DMS 273 treated with DMSO at 0.1 percent for 48 hours (cell line): ENCODE measurements at regions not wholly inside any gene's neighbourhood (a gene's known extent, or its start where the extent isn't known, plus 50 kb on each side); places are given as distances from the start of the nearest gene placed in this dataset.

Experiments
- DNase-seq: peaks from one replicate; lab custom pipeline; 2025; lab: John Stamatoyannopoulos, UW

DNA sequence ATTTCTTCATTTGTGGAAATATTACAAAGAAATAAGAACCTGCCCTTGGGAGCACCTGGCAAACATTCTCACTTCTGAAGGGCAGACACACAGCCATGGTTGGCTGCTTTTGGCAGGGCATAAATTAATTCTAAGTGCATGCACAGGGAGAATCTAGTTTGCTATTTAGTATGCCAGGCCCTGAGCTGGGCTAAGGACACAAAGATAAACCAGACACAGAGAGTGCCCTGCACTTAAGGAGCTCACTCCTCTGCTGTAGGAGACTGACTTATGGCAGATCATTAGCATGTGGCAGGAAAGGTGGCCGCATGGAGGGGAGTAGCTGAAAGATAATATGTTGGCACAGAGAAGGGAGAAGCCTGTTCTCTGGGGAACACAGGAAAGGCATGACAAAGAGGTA is 367.0 kb downstream of the LPIN1 start:
- DNase-seq = no peak

DNA sequence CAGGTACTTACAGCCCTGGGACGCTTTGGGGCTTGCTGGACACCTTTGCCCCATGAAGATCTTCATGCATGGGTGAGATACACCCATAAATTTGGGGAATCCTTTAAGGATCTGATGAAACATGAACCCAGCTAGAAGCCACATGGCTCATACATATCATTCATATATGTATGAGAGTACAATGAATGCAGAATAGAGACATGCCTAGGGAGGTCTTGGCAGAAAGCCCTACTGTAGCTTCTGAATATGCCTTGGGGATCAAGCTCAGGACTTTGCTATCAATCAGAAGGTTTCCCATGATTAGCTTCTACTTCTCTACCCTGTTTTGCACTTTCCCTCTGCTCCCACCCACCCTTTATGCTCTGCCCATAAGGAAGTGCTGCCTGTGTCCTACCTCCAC is 368.4 kb downstream of the LPIN1 start:
- no peak for DNase-seq

DNA sequence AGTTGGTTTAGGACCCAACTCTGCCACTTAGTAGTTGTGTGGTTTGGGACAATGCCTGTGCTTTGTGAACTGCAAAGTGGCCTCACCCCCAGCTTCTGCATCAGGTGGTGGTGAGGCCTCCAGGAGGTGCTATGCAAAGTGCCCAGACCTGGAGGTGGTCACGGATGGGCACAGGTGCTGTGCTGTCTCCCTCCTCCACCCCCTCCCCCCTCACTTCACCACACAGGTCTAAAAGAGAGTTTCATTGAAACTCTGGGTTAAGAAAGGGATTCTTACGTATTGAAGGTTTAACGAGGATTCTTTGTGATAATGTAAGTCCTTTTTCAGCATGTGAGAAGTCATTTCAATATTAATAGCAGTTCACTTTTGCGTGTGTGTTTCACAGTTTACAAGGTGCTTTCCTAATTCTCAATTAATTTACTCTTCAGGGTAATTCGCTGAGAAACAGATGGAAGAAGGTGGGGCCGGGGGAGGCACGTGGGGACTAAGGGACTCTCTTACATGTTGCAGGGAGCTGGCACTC is 369.9 kb downstream of the LPIN1 start:
- no peak for DNase-seq

DNA sequence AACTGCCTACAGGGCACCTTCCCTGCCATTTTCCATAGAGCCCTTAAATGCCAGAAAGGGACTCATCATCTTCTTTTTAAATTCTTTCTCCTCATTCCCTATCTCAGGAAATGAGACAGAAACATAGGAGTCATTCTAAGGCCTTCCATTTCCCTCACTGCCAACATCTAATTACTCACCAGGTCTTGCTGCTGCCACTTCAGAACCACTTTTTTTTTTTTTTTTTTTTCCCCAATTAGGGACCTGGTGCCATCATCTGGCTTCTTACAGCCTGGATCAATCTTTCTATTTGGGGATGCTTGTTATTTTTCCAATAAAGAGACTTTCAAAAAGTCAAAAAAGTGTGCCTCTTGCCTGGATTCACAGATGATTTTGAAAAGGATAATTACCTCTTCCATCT is 373.4 kb downstream of the LPIN1 start:
- DNase-seq = no peak

DNA sequence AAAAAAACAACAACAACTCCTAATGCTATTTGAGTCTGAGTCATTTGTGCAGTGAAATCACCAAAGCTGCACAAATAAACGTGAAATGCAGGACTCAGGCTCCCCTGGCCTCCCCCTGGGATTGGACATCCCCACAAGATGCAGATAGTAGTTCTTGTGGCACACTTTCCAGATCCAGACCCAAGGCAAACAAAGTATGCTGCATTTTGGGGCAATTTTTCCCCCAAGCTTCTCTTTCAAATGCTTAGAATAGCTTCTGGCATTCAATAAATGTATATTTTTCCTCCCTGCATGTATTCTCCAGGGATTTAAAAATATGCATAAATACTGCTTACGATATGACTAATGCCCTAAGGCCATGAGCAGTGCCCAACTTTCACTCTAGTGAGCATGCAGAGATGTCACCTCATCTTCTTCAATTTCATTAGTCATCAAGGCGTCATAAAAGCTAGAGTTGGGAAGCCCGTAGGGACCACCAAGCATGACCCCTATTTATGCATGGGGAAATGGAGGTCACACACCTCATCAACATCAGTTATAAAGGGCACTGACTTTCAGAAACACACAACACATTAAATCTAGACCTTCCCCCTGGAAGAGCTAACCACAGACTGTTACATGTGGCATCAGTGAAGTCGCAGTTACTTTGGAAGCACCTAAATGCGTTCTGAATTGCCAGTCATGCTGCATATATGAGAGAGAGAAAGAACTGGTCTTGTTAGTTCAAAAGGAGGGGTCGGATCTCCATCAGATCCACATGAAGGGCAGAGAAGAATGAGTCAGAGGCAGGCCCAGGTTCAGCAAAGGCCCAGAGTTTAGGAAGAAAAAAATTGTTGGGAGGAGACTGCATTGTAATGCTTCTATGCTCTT is 374.1 kb downstream of the LPIN1 start:
- no peak for DNase-seq

DNA sequence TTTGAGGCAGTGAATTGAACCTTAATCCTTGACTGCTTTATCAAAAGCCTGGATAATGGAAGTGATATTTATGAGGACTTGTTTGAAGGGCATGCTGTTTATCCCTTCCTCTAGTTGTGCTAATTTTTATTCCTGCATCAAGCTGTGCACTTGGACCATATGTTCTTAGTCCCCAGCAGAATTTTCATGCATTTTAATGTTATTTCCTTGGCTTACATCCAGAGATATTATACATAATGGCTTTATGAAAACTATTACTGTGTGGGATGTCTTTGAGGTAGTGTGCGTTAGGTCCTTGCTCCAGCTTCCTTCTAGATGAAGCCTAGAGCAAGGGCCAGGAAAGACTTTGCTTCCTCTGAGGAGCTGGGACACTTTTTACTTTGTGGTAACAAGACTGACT is 378.4 kb downstream of the LPIN1 start:
- no peak for DNase-seq

DNA sequence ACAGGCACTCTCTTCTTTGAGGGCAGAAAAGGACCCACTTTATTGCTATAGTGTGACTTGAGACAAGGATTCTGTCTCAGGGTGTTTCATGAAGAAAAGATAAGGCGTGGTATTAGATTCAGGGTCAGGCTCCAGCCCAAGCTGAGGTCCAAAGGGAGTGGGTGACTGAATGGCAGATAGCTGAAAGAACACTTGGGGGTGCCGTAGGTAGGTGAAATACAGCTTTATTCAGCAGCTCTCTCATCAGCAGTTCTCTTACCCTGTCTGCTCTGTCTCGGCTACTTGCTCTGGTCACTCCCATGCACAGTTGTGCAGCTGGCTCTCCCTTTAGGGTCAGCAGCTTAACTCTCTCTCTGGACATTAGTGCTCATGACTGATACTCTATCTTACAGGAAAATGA is 379.9 kb downstream of the LPIN1 start:
- no peak for DNase-seq

DNA sequence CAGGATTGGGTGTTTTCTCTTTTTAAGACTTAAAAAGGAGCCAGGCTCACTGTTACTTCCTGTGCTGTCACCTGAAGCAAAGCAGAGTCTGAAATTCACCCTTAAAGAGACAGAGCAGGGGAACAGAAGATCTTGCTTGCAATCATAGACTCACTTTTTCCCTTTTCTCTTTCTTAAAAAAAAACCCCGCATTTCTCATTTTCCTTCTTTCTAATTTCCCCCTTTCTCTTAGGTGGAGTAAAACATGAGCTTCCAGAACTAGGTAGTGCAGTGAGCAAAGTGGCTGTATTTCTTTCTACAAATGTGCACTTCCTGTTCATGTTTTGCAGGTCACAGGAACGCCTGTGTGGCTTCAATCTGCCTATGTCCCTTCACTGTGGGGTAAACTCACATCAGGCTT is 381.2 kb downstream of the LPIN1 start:
- no peak for DNase-seq

DNA sequence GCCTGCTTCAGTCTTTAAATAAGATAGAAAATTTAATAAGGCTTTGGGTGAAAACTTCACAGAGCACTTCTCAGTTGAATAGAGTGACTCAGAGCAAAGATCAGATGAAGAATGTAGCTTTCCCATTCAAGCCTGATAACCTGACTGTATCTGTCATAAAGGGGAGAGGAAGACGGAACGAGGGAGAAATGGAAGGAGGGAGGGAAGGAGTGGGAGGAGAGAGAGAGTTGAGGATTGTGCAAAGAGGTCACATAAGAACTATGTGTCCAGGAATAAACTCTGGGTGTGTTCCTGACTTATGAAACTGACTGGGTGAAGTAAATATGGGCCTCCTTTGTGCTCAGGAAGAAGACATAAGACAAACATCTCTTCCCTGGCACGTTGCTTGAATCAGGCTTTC is 385.5 kb downstream of the LPIN1 start:
- no peak for DNase-seq

DNA sequence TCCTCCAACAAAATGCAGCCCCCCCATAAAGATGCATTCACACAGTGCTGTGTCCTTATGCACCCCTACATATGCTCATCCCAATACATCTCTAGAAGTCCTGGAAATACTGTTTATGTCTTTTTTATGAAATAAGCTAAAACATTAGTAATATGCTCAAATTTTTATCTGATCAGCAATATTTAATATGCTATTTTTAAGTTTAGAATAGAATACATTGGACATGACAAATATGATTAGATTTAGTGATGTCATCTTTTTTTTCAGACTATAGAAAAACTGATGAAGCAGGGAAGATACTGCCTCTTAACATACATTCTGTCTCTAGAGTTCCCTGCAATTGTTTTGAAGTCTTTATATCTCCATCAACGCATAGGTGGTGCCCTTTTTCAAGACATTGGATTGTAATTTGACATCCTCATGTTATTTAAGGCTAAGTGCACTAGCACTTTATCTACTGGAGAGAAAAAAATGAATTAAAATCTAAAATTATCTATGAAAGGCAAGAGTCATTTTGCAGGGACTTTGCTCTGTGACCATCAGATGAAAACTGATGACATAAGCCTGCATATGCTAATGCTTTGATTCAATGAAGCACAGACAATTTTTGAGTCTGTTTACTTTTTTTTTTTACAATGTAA is 395.3 kb downstream of the LPIN1 start:
- no peak for DNase-seq

DNA sequence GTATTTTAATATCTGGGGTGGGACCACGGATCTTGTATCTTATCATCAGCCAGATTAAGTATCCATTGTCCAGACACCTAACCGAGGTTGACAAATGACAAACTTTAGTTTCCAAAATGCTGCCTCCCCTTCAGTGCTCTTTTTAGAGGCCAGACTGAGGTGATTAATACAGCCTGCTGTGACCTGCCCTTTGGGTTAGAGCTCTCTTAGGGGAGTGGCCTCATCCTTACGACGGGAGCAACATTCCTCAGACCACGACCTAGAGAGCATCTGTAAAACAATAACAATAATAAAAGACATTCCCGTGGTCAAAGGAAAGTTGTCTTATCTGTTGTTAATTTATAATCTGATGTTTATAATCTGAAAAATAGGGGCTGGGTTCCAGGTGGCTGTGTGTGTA is 405.3 kb downstream of the LPIN1 start:
- DNase-seq = no peak

DNA sequence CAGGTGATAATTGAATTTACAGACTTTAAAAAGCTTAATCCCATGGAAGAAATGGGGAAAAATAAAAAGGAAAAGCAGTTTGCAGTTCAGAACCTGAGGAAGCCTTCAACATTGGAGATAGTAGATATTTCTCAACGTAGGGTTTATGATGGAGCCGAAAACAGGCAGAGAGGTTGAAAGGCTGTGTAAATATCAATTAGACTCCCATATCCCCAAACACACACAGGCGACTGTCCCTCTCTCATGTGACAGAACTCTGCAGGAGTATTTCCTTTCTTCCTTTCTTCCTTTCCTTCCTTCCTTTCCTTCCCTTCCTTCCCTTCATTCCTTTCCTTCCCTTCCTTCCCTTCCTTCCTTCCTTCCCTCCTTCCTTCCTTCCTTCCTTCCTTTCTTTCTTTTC is 406.5 kb downstream of the LPIN1 start:
- DNase-seq = no peak

DNA sequence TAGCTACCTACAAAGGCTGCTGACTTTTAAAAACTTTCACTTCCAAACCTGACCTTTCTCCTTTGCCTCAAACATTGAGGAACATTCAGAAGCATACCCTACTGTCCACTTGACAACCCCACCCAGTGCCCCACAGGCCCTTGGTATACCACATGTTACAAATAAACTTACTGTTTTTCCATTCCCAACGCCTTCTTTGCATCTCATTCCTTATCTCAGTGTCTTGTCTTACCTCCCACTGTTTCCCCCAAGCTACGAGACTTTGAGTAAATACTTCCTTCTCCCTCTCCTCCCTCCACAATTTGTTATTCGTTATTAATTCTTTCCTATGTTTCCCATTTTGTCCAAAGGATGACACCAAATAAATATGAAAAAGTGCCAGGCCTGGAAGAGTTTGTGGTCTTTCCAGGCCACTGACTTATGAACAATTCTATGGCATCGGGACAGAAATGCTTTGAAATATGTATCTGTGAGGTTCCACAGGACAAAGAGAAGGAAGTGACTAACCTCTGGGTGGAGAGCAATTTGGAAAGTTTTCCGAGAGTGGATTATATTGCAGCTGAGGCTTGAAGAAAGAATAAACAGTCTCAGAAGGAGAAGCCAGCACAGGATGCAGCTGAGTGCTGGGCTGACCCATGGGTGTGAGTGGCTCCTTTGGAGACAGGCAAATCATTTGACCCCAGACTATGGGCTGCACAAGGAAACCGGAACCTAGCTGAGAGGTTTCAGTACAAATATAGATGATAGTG is 409.0 kb downstream of the LPIN1 start:
- DNase-seq = no peak

DNA sequence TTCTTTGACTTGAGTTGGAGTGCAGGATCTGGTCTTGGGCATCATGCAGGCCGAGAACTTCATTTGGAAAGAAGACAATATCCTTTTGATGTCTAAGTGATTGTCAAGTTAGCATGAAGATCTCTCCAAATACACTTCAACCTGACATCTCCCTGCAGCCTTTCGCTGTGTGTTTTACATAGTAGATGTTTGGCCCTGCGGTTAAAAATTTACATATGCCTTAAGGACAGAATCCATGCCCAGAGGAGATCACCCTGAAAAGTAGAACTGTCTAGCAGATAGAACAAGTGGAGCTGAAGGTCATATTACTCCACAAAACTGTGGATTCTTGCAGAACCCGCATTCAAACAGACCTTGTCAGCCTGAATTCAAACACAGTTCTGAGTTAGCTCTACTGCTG is 409.9 kb downstream of the LPIN1 start:
- DNase-seq = no peak

DNA sequence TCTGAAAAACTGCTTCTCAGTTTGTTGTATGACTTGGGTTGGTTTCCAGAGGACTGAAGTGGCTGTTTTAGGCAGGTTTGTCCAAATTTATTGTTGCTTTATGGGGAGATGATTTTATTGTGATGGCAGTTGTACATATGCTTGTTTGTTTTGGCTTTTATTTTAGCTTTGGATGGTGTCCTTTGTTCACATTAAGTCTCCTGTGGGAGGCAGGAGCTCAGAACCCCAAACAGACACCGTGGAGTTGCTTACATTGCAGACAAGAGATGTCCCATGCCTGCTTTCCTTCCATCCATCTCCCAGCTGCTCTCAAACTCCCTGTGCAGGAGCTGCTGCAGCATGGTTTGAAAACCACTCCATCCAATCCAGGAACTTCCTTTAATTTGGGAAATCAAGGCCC is 414.7 kb downstream of the LPIN1 start:
- no peak for DNase-seq

DNA sequence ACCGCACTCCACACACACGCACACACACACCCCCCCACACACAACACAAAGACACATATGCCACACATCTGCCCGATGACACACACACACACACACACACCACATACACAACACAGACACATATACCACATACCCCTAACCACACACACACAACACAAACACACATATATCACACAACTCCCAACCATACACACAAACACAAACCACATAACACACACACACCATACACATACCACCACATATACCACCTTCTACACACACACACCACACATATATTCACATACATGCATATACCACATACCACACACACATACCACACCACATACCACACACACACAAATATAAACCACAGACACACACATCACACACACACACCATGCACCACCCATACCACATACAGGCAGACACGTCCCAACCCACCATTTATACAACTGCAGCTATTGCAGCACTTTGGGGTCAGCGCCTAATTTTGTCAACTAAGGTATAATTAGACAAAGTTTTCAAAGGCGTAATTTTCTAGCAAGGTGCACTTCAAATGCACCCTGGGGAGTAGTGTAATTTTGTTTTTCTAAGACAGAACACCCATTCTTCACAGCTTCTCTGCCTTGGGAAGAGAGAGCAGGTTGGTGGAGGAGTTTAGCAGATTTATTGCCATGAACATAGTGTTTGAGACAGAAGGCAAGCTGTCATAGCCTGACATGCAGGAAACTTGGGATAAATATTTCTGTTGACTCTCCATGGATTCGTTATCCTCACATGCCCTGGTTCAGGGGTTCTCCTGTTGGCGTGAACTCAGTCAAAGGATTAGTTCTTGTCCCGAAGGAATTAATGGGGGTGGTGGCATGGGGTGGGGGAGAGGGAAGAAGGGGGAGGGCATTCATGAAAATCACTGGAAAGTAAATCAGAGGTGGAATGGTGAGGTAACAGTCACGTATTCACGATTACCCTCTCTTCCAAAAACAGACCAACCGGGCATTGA is 416.1 kb downstream of the LPIN1 start:
- DNase-seq = no peak

DNA sequence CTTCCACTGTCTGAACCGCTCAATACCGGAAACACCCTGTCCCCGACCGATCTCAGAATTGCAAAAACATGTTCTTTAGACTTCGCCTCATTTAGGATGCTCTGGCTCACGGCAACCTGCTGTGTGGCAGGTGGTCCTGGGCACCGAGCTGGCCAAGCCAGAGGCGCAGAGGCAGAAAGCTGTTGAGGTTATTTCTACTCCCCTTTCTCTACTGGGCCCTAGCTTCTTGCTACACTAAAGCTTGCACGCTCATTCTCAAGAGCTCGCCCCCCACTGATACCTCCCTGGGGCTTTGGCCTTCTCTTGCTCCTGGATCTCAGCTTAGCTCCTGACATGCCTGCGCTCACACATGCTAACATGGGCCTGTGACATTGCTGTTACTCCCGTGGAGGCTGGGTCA is 417.4 kb downstream of the LPIN1 start:
- no peak for DNase-seq

DNA sequence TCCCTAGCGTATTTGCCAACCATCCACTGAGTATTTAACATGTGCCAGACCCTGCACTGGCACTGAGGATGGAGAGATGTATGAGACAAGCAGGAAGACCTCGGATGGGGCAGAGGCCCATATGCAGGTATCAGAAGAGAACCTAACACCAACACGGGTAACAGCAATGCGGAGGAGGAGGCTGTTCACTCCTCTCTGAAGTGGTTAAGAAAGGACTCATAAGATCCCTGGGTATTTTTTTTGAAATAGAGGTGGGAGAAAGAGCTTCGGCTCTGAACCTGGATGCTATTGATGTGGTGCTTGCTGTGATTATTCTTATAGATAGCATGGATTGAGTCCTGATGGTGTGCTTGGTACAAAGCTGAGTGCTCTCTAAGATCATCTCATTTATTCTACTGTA is 418.3 kb downstream of the LPIN1 start:
- no peak for DNase-seq

DNA sequence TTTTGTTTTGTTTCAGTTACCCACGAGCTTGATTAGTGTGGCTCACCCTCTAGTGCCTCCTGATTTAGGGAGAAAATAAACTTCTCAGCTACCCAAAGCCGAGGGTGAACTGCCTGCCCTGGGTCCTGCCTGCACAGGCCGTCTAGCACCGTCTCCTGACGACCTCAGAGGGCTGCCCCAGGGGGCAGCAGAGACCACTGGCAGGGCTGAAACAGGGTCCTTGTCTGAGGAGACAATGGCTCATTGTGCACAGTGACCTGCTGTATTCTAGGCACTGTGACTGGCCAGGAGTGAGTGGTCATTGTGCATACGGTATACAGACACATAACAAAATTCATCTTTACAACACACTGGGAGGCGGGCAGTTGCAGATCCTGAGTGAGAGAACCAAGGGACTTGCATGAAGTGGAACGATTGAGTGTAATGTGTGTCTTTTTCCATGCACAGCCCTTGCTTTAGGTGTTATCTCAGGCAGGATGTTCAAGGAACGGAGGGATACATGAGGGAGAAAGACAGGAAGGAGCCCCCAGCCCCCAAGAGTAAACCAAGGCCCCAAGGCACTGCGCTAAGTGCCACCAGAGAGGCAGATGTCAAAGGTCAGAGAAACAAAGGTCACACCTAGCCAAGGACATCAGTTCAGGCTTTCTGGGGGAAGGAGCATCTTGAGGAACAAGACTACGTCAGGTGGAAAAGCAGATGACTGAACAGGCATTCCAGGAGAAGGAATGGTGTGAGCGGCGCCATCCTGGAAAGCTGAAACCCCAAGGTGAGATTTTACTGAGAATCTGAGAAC is 421.3 kb downstream of the LPIN1 start:
- no peak for DNase-seq

DNA sequence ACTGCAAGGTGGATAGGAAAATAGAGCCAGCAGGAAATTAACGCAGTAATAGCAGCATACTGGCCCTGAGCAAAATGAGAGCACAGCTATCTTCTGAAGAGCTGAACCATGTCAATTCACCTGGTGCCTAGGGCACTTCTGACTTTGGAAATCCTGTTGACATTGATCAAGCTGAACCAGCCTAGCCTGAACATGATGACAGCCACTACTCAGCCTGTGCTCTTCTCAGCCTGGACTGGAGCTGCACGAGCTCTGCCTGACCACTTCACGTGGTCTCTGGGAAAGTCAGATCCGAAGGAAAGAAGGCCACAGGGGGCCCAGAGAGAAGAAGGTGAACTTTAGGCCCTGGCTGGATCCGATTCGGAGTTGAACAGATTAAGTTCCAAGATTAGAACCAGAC is 421.9 kb downstream of the LPIN1 start:
- DNase-seq = no peak
